Adrenal gland (tissue), 5 donors: ENCODE measurements at regions not wholly inside any gene's neighbourhood (a gene's known extent, or its start where the extent isn't known, plus 50 kb on each side); places are given as distances from the start of the nearest gene placed in this dataset.

Experiments
- POLR2A ChIP-seq, 2 donors: fragments of 450-650 bp; IDR thresholded peaks; one replicate each; pipeline ENCODE4 v1.6.1; 2017; ENCODE audit warnings: antibody characterized with exemption in 2 of 2, mild to moderate bottlenecking in 2 of 2, moderate library complexity in 1 of 2
- TF ChIP-seq, protein P1 (sequence below), 6 experiments: fragments of 450-650 bp in 4 of 6; fragments of 200-600 bp in 2 of 6; sonication (generic) in 1 of 6; IDR thresholded peaks; 1 replicate in 5 of 6; 2 replicates in 1 of 6; pipeline versions ENCODE4 v1.5.1 to v1.8.0; 2016 to 2021; ENCODE audit warnings: antibody characterized with exemption in 6 of 6, mild to moderate bottlenecking in 2 of 6, moderate library complexity in 1 of 6
- donor health status: DM: no; HTN: no; CAD: no.

DNA sequence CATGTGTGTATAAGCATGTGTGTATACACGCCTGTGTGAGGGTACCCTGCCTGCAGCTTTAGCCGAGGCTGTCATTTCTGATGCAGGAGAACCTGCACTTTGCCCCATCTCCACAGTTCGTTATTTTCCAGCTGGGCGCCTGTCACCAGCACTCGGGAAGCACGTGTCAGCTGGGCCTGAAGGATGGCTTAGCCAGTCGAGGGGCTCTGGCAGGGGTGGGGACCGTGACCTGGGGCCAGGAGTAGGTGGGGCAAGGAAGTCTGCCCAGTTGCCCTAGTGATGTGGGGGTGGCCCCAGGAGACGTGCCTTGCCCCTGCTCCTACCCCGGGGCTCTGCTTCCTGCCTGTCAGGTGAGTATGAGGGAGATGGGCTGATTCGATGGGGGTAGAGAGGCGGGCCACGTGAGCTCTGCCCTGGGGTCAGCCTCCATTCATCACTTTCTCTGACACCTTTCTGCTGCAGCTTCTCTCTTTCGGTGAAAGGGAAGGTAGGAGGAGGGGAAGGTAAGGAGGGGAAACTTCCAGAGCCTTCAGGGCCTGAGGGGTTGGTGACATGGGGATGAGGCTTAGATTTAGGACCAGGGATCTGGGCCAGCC lies 130.6 kb upstream of the SKOR2 start:
- TF ChIP-seq, protein P1, sequence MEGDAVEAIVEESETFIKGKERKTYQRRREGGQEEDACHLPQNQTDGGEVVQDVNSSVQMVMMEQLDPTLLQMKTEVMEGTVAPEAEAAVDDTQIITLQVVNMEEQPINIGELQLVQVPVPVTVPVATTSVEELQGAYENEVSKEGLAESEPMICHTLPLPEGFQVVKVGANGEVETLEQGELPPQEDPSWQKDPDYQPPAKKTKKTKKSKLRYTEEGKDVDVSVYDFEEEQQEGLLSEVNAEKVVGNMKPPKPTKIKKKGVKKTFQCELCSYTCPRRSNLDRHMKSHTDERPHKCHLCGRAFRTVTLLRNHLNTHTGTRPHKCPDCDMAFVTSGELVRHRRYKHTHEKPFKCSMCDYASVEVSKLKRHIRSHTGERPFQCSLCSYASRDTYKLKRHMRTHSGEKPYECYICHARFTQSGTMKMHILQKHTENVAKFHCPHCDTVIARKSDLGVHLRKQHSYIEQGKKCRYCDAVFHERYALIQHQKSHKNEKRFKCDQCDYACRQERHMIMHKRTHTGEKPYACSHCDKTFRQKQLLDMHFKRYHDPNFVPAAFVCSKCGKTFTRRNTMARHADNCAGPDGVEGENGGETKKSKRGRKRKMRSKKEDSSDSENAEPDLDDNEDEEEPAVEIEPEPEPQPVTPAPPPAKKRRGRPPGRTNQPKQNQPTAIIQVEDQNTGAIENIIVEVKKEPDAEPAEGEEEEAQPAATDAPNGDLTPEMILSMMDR (IDR thresholded peaks at IDR 0.05), result no peak
- no peak for TF ChIP-seq POLR2A (IDR thresholded peaks at IDR 0.05)
